ENCODE measurements at regions not wholly inside any gene's neighbourhood (a gene's known extent, or its start where the extent isn't known, plus 50 kb on each side); places are given as distances from the start of the nearest gene placed in this dataset.

DNA sequence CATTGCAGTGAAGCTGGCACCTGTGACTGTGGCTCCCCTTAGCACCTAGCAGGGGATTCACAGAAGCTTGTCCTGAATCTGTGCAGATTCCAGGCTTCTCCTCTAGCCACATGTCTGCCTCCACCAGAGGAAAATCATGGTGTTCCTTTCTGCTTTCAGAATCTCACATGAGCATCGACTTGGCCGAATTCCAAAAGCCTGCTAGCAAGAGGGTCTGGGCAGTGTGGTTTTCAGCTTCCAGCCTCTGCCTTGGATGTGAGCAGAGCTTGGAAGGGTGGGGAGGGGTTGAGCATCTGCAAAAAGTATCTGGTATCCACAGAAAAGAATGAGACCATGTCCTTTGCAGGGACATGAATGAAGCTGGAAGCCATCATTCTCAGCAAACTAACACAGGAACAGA is 911.1 kb downstream of the TBC1D22A start:
- CTCF ChIA-PET, result no interaction called here
- BruUV-seq (replicated peaks), result no TSS peak
- Histone ChIP-seq H3K27ac (ENCODE audit: low read length) (no peak overlapping the region), H3K36me3 (ENCODE audit: control insufficient read depth, insufficient read depth, low read length) (no peaks in the 10 kb centered on the region), H3K4me1 (ENCODE audit: control insufficient read depth, insufficient read depth, low read length) (no peaks in the 10 kb centered on the region), H3K27me3 (ENCODE audit: control insufficient read depth, insufficient read depth, low read length) (no peaks in the 10 kb centered on the region), H3K4me3 (ENCODE audit: low read depth in 2 of 2, low read length in 2 of 2) (no peak overlapping the region), H3K9me3 (ENCODE audit: control insufficient read depth, insufficient read depth, low read depth, low read length) (no peaks in the 10 kb centered on the region)
- DNase-seq (ENCODE audit: low read depth, low spot score), result no peak
- in situ Hi-C loops (cut with HindIII; ENCODE audit: low pct_unique_long_range_greater_than_20kb, low sequenced_read_pairs), result no loop called here
- intact Hi-C loops (cut with micrococcal nuclease; ENCODE audit: unreplicated experiment), result no loop called here
- TF ChIP-seq TCF7L2 (IDR thresholded peaks at IDR 0.05; ENCODE audit: low read depth, low read length), result no peak
- TF ChIP-seq, protein P1, sequence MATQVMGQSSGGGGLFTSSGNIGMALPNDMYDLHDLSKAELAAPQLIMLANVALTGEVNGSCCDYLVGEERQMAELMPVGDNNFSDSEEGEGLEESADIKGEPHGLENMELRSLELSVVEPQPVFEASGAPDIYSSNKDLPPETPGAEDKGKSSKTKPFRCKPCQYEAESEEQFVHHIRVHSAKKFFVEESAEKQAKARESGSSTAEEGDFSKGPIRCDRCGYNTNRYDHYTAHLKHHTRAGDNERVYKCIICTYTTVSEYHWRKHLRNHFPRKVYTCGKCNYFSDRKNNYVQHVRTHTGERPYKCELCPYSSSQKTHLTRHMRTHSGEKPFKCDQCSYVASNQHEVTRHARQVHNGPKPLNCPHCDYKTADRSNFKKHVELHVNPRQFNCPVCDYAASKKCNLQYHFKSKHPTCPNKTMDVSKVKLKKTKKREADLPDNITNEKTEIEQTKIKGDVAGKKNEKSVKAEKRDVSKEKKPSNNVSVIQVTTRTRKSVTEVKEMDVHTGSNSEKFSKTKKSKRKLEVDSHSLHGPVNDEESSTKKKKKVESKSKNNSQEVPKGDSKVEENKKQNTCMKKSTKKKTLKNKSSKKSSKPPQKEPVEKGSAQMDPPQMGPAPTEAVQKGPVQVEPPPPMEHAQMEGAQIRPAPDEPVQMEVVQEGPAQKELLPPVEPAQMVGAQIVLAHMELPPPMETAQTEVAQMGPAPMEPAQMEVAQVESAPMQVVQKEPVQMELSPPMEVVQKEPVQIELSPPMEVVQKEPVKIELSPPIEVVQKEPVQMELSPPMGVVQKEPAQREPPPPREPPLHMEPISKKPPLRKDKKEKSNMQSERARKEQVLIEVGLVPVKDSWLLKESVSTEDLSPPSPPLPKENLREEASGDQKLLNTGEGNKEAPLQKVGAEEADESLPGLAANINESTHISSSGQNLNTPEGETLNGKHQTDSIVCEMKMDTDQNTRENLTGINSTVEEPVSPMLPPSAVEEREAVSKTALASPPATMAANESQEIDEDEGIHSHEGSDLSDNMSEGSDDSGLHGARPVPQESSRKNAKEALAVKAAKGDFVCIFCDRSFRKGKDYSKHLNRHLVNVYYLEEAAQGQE (IDR thresholded peaks at IDR 0.05; ENCODE audit: insufficient read depth in 1 of 2, low read depth in 2 of 2, low read length in 1 of 2), result no peak
- no peak for TF ChIP-seq SIN3A (IDR thresholded peaks at IDR 0.05; ENCODE audit: borderline replicate concordance, insufficient read depth, low read depth, low read length)
- TF ChIP-seq, protein P2, sequence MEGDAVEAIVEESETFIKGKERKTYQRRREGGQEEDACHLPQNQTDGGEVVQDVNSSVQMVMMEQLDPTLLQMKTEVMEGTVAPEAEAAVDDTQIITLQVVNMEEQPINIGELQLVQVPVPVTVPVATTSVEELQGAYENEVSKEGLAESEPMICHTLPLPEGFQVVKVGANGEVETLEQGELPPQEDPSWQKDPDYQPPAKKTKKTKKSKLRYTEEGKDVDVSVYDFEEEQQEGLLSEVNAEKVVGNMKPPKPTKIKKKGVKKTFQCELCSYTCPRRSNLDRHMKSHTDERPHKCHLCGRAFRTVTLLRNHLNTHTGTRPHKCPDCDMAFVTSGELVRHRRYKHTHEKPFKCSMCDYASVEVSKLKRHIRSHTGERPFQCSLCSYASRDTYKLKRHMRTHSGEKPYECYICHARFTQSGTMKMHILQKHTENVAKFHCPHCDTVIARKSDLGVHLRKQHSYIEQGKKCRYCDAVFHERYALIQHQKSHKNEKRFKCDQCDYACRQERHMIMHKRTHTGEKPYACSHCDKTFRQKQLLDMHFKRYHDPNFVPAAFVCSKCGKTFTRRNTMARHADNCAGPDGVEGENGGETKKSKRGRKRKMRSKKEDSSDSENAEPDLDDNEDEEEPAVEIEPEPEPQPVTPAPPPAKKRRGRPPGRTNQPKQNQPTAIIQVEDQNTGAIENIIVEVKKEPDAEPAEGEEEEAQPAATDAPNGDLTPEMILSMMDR (IDR thresholded peaks at IDR 0.05), result no peak
- no peak for TF ChIP-seq POLR2AphosphoS5 (IDR thresholded peaks at IDR 0.05; ENCODE audit: low read depth, low read length)
- POLR2A ChIA-PET, result no interaction called here
- no peak for ATAC-seq

DNA sequence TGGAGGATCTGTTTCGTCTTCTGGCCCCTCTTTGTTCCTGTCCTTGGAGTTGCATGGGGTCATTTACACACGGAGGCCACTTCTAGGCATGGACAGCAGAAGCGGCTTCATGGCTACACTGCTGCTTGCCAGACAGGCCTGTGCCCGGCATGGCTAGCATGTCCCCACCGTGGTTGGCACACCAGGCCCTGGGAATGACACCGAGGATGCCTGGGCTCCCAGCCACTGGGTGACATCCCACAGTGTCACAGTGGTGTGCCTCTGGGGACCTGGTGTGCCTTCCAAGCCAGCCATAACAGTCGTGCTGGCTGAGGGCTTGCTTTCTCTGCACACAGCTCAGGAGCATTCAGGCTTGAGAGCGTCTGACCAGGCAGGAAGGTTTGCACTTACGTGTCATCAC is 910.1 kb downstream of the TBC1D22A start:
- ATAC-seq (no peak), DNase-seq (ENCODE audit: low read depth, low spot score) (no peak)
- BruUV-seq (replicated peaks), result no TSS peak
- TF ChIP-seq TCF7L2 (IDR thresholded peaks at IDR 0.05; ENCODE audit: low read depth, low read length) (no peak), SIN3A (IDR thresholded peaks at IDR 0.05; ENCODE audit: borderline replicate concordance, insufficient read depth, low read depth, low read length) (no peak)
- TF ChIP-seq, protein P1 (IDR thresholded peaks at IDR 0.05; ENCODE audit: insufficient read depth in 1 of 2, low read depth in 2 of 2, low read length in 1 of 2), result no peak
- TF ChIP-seq, protein P2 (IDR thresholded peaks at IDR 0.05), result no peak
- ChIA-PET POLR2A (no interaction called here), CTCF (no interaction called here)
- Histone ChIP-seq H3K4me3 (ENCODE audit: low read depth in 2 of 2, low read length in 2 of 2) (no peak overlapping the region), H3K36me3 (ENCODE audit: control insufficient read depth, insufficient read depth, low read length) (no peaks in the 10 kb centered on the region; the same call in 1 of the 2 replicates), H3K4me1 (ENCODE audit: control insufficient read depth, insufficient read depth, low read length) (no peaks in the 10 kb centered on the region), H3K27ac (ENCODE audit: low read length) (no peak overlapping the region), H3K9me3 (ENCODE audit: control insufficient read depth, insufficient read depth, low read depth, low read length) (no peaks in the 10 kb centered on the region), H3K27me3 (ENCODE audit: control insufficient read depth, insufficient read depth, low read length) (no peaks in the 10 kb centered on the region)
- in situ Hi-C loops (cut with HindIII; ENCODE audit: low pct_unique_long_range_greater_than_20kb, low sequenced_read_pairs), result no loop called here
- intact Hi-C loops (cut with micrococcal nuclease; ENCODE audit: unreplicated experiment), result no loop called here

All from Panc1 (cell line).